GM12872 (cell line): ENCODE measurements at regions not wholly inside any gene's neighbourhood (a gene's known extent, or its start where the extent isn't known, plus 50 kb on each side); places are given as distances from the start of the nearest gene placed in this dataset.

Experiments
- TF ChIP-seq, protein P1 (sequence below): IDR thresholded peaks from 3 replicates; pipeline ENCODE4 v1.5.1; 2011; ENCODE audit warnings: low read depth, mild to moderate bottlenecking, low read length, moderate library complexity; ENCODE audit not compliant: insufficient read depth

GRCh38 chr22:49193348-49193747, 634.3 kb downstream of the BRD1 start:
- TF ChIP-seq, protein P1, sequence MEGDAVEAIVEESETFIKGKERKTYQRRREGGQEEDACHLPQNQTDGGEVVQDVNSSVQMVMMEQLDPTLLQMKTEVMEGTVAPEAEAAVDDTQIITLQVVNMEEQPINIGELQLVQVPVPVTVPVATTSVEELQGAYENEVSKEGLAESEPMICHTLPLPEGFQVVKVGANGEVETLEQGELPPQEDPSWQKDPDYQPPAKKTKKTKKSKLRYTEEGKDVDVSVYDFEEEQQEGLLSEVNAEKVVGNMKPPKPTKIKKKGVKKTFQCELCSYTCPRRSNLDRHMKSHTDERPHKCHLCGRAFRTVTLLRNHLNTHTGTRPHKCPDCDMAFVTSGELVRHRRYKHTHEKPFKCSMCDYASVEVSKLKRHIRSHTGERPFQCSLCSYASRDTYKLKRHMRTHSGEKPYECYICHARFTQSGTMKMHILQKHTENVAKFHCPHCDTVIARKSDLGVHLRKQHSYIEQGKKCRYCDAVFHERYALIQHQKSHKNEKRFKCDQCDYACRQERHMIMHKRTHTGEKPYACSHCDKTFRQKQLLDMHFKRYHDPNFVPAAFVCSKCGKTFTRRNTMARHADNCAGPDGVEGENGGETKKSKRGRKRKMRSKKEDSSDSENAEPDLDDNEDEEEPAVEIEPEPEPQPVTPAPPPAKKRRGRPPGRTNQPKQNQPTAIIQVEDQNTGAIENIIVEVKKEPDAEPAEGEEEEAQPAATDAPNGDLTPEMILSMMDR, result no peak

DNA sequence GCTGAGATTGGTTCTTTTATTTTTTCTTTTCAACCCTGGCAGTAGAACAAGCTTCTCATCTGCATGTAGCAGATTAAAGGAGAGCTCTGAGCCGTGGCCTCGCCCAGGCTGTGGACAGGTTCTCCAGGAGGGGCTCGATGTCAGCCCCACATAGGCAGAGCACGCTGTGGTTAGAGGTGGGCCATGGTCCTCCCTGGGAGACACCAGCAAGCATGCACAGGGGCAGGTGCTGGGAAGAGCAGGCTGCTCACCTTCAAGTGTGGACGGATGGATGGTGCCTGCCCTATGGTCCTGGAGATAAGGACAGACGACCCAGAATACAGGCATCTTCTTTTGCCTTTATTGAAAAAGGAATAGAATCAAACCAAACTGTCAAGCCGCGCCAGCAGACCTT, 634.8 kb downstream of the BRD1 start:
- TF ChIP-seq, protein P1, result no peak

GRCh38 chr22:49192180-49192856, 635.4 kb downstream of the BRD1 start:
- TF ChIP-seq, protein P1, result no peak

- TF ChIP-seq, protein P1, result no peak
Observed at GRCh38 chr22:49191506-49191980, 636.1 kb downstream of the BRD1 start.

DNA sequence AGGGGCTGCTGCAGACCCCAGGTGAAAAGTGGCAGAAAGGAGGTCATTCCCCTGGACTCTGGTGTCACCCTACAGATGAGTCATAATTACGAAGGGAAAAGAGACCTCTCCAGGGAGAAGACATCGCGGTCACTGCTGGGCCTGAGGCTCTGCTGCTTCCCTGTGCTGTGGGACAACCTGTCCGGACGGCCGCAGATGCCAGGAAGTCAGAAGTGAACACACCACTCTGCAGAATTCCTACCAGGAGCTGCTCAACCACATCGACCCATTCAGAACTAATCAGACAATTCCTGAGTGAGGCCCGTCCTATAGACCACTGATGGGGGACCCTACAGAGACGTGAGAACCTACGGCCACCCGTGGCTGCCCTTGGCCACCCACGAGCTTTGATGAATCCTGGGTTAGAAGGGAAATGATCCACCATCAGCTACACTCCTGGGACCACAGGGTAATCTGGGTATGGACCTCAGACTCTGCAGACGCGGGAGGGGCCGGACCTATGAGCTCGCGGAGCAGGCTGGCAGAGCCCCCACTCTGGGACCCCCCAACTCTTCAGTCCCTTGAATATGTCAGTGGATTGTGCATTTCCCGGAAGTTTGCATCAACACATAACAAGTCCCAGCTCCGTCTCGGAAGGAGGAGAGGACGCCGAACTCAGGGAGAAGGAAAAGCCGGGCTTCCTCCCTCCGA, 636.7 kb downstream of the BRD1 start:
- TF ChIP-seq, protein P1, result no peak

DNA sequence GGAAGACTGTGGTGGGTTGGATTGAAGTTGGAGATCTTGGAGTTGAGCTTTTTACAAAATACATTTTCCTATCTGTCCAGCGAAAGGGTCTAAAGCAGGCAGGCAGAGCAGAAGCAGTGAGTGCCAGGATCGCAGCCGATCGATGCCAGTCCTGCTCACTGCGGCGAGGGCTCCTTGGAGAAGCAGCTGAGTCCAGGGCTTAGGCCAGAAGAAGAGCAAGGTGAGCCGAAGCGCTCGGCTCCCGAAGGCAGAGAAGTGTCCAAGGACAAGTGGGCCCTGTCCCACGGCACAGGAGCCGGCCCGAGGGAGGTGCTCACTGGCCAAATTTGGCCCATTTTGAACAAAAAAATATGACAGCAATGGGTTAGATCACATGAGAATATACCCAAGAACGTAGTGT, 637.8 kb downstream of the BRD1 start:
- TF ChIP-seq, protein P1, result no peak

GRCh38 chr22:49188591-49188990, 639.1 kb downstream of the BRD1 start:
- TF ChIP-seq, protein P1, result no peak
